SH-SY5Y (cell line): ENCODE measurements at regions not wholly inside any gene's neighbourhood (a gene's known extent, or its start where the extent isn't known, plus 50 kb on each side); places are given as distances from the start of the nearest gene placed in this dataset.

Experiments
- GATA2 ChIP-seq: IDR thresholded peaks from 2 replicates; pipeline ENCODE4 v1.6.1; 2011; ENCODE audit warnings: mild to moderate bottlenecking, low read depth, low read length
- GATA3 ChIP-seq: IDR thresholded peaks from 2 replicates; pipeline ENCODE4 v1.6.1; 2011; ENCODE audit warnings: low read depth, mild to moderate bottlenecking, low read length, moderate library complexity

DNA sequence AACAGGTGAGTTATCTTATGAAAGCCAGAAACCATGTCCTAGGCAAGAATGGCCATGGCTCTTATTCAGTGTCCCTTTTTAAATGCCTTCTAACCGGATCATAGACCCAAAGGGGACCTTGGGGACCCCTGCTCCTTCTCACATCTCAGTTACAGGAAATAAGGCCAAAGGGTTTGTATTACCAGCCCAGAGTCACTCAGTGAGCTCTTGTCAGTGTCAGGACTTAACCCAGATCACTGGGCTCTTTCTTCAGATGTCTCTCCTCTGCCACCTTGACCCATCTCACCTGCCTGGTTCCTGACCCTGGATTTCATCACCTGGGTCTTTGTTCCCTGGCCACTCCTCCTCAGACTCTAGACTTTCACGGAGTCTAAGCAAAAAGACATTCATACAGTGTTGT lies 556.7 kb downstream of the CMPK2 start:
- TF ChIP-seq GATA2 (no peak), GATA3 (no peak)
